WTC11 (cell line): ENCODE measurements at regions not wholly inside any gene's neighbourhood (a gene's known extent, or its start where the extent isn't known, plus 50 kb on each side); places are given as distances from the start of the nearest gene placed in this dataset.

Source experiments
- ATAC-seq: fragments of 200-7000 bp; cut with Tn5 transposase; 2 replicates; pipeline ENCODE4 v1.10.0; 2021; ENCODE audit warnings: mild to moderate bottlenecking, moderate library complexity
- CTCF ChIA-PET: fragments of 300-600 bp; sonication (Branson Sonifier 250); formaldehyde crosslinking; loops from one replicate; lab custom pipeline; 2021; ENCODE audit warnings: antibody characterized with exemption; lab: Charles Lee
- POLR2A ChIA-PET: fragments of 350-600 bp; sonication (Branson Sonifier 250); formaldehyde crosslinking; loops from one replicate; lab custom pipeline; 2021; ENCODE audit warnings: antibody characterized with exemption; lab: Charles Lee
- DNase-seq: peaks from one replicate; pipeline ENCODE4 v3.0.0; 2021; ENCODE audit warnings: low spot score
- H3K27ac Mint-ChIP-seq: 2 replicates; pipeline ENCODE4 v1.8.0; 2021; ENCODE audit warnings: mixed read lengths
- H3K27me3 Mint-ChIP-seq: 2 replicates; pipeline ENCODE4 v1.8.0; 2021; ENCODE audit warnings: low read depth, mild to moderate bottlenecking, moderate library complexity, mixed read lengths
- H3K36me3 Mint-ChIP-seq: 2 replicates; pipeline ENCODE4 v1.8.0; 2021; ENCODE audit warnings: mixed read lengths
- H3K4me1 Mint-ChIP-seq: 2 replicates; pipeline ENCODE4 v1.8.0; 2022; ENCODE audit warnings: mixed read lengths
- H3K4me3 Mint-ChIP-seq: 2 replicates; pipeline ENCODE4 v1.8.0; 2021; ENCODE audit warnings: mild to moderate bottlenecking, moderate library complexity, mixed read lengths
- H3K9me3 Mint-ChIP-seq: 2 replicates; pipeline ENCODE4 v1.8.0; 2021; ENCODE audit warnings: mixed read lengths
- AFF4 ChIP-seq: sonication (generic); formaldehyde crosslinking; IDR thresholded peaks from 2 replicates; pipeline ENCODE4 v1.8.1; 2023; ENCODE audit warnings: mild to moderate bottlenecking, missing genetic modification reagents, borderline replicate concordance
- KAT7 ChIP-seq: sonication (generic); formaldehyde crosslinking; IDR thresholded peaks from 2 replicates; pipeline ENCODE4 v1.8.1; 2023; ENCODE audit warnings: missing genetic modification reagents, mild to moderate bottlenecking, borderline replicate concordance
- NFATC4 ChIP-seq: fragments of 250-450 bp; sonication (Bioruptor Pico); IDR thresholded peaks from 2 replicates; pipeline ENCODE4 v1.9.0; 2021; ENCODE audit warnings: mild to moderate bottlenecking
- PRRX2 ChIP-seq: fragments of 250-450 bp; sonication (Bioruptor Pico); IDR thresholded peaks from 2 replicates; pipeline ENCODE4 v1.8.0; 2021; ENCODE audit warnings: mild to moderate bottlenecking
- RELA ChIP-seq: sonication (generic); formaldehyde crosslinking; IDR thresholded peaks from 2 replicates; pipeline ENCODE4 v1.8.1; 2022; ENCODE audit warnings: missing genetic modification reagents, mild to moderate bottlenecking, borderline replicate concordance
- SOX15 ChIP-seq: fragments of 250-450 bp; sonication (Bioruptor Pico); IDR thresholded peaks from 2 replicates; pipeline ENCODE4 v1.9.0; 2021; ENCODE audit warnings: mild to moderate bottlenecking
- ZNF425 ChIP-seq: fragments of 250-450 bp; sonication (Bioruptor Pico); conservative IDR thresholded peaks from 2 replicates; pipeline ENCODE4 v1.9.0; 2021; ENCODE audit warnings: mild to moderate bottlenecking
- ZNF532 ChIP-seq: fragments of 250-450 bp; sonication (Bioruptor Pico); IDR thresholded peaks from 2 replicates; pipeline ENCODE4 v1.9.0; 2021; ENCODE audit warnings: mild to moderate bottlenecking, borderline replicate concordance

- DNase-seq (no peak), ATAC-seq (no peak)
- POLR2A ChIA-PET = no interaction called here
Observed at GRCh38 chr18:37666991-37667390, 101.4 kb upstream of the CELF4 start.

More at GRCh38 chr18:37666991-37667390, 101.4 kb upstream of the CELF4 start:
- H3K27me3 Mint-ChIP-seq = no peaks in the 10 kb centered on the region; the same call in 1 of the 2 replicates
- H3K27ac Mint-ChIP-seq = no peak overlapping the region
- H3K4me1 Mint-ChIP-seq = peaks cover 42% of the 10 kb centered on the region
- TF ChIP-seq ZNF532 (no peak), KAT7 (no peak), PRRX2 (CRISPR knock-in tag) (no peak), RELA (CRISPR knock-in tag) (no peak), NFATC4 (no peak), ZNF425 (no peak), AFF4 (CRISPR knock-in tag) (no peak), SOX15 (CRISPR knock-in tag) (no peak)
- no peaks in the 10 kb centered on the region for H3K36me3 Mint-ChIP-seq
- H3K9me3 Mint-ChIP-seq = peaks cover 7% of the 10 kb centered on the region
- H3K4me3 Mint-ChIP-seq = no peak overlapping the region
- CTCF ChIA-PET = no interaction called here
